ENCODE measurements at regions not wholly inside any gene's neighbourhood (a gene's known extent, or its start where the extent isn't known, plus 50 kb on each side); places are given as distances from the start of the nearest gene placed in this dataset.

GRCh38 chr3:194237110-194237509, 101.2 kb downstream of the HES1 start:
- no peak for DNase-seq

GRCh38 chr3:194240766-194241165, 104.8 kb downstream of the HES1 start:
- peak in 1 of 2 donors; percentile 20 for DNase-seq
- Histone ChIP-seq H3K36me3 (no peaks in the 10 kb centered on the region), H3K27ac (no peak overlapping the region), H3K27me3 (no peaks in the 10 kb centered on the region), H3K4me3 (no peak overlapping the region), H3K9me3 (no peaks in the 10 kb centered on the region), H3K4me1 (no peaks in the 10 kb centered on the region)
- no peak for TF ChIP-seq POLR2AphosphoS5 (IDR thresholded peaks at IDR 0.05)
- no peak for TF ChIP-seq EP300 (IDR thresholded peaks at IDR 0.05)
- no peak for TF ChIP-seq CTCF (IDR thresholded peaks at IDR 0.05)
- TF ChIP-seq POLR2A (IDR thresholded peaks at IDR 0.05), result no peak
- intact Hi-C loops (cut with DNase I; ENCODE audit: low total_unique reads), result no loop called here
- 85 to 94% (median 93%) methylated on average over 7 of the region's 7 CpGs for WGBS, 5 donors

More at GRCh38 chr3:194237110-194237509, 101.2 kb downstream of the HES1 start:
- WGBS, 5 donors, result 80 to 95% (median 84%) methylated on average over 5 of the region's 5 CpGs
- TF ChIP-seq POLR2A (IDR thresholded peaks at IDR 0.05) (no peak), EP300 (IDR thresholded peaks at IDR 0.05) (no peak), POLR2AphosphoS5 (IDR thresholded peaks at IDR 0.05) (no peak), CTCF (IDR thresholded peaks at IDR 0.05) (no peak)
- Histone ChIP-seq H3K4me1 (no peaks in the 10 kb centered on the region), H3K27ac (no peak overlapping the region), H3K36me3 (no peaks in the 10 kb centered on the region), H3K27me3 (no peaks in the 10 kb centered on the region), H3K9me3 (no peaks in the 10 kb centered on the region), H3K4me3 (no peak overlapping the region)
- intact Hi-C loops (cut with DNase I; ENCODE audit: low total_unique reads), result no loop called here

- intact Hi-C loops (cut with DNase I; ENCODE audit: low total_unique reads), result no loop called here
- H3K4me1 ChIP-seq, result no peaks in the 10 kb centered on the region
- H3K27ac ChIP-seq, result no peak overlapping the region
- TF ChIP-seq POLR2AphosphoS5 (IDR thresholded peaks at IDR 0.05) (no peak), CTCF (IDR thresholded peaks at IDR 0.05) (no peak), EP300 (IDR thresholded peaks at IDR 0.05) (no peak), POLR2A (IDR thresholded peaks at IDR 0.05) (no peak)
- no peaks in the 10 kb centered on the region for H3K36me3 ChIP-seq
- H3K4me3 ChIP-seq, result no peak overlapping the region
- no peak for DNase-seq
- 61 to 79% (median 70%) methylated on average over 4 of the region's 4 CpGs for WGBS, 5 donors
- no peaks in the 10 kb centered on the region for H3K27me3 ChIP-seq
- H3K9me3 ChIP-seq, result no peaks in the 10 kb centered on the region
Observed at GRCh38 chr3:194243172-194243837, 107.4 kb downstream of the HES1 start.

- peaks cover 0 to 3% (median under 1%) of the 10 kb centered on the region in 4 donors for H3K4me1 ChIP-seq
- no peaks in the 10 kb centered on the region for H3K27me3 ChIP-seq
- H3K36me3 ChIP-seq, result no peaks in the 10 kb centered on the region
- H3K9me3 ChIP-seq, result no peaks in the 10 kb centered on the region
- peak in 1 of 2 donors; percentile 4 for DNase-seq
- no peak overlapping the region for H3K4me3 ChIP-seq
- H3K27ac ChIP-seq, result no peak overlapping the region
- 29 to 65% (median 35%) methylated on average over 6 of the region's 6 CpGs for WGBS, 5 donors
- TF ChIP-seq EP300 (IDR thresholded peaks at IDR 0.05) (no peak), POLR2AphosphoS5 (IDR thresholded peaks at IDR 0.05) (no peak), CTCF (IDR thresholded peaks at IDR 0.05) (no peak), POLR2A (IDR thresholded peaks at IDR 0.05) (no peak)
- intact Hi-C loops (cut with DNase I; ENCODE audit: low total_unique reads), result no loop called here
Observed at GRCh38 chr3:194244167-194244566, 107.0 kb downstream of the CPN2 start.
